PC-9 (cell line): ENCODE measurements at regions not wholly inside any gene's neighbourhood (a gene's known extent, or its start where the extent isn't known, plus 50 kb on each side); places are given as distances from the start of the nearest gene placed in this dataset.

Source experiments
- BruUV-seq: library from RNA; stranded (reverse); fragments of 400-500 nt; replicated peaks from 2 replicates; lab custom pipeline; 2021; lab: Mats Ljungman, UMichigan
- CTCF ChIA-PET: fragments of 300-600 bp; sonication (Branson Sonifier 250); formaldehyde crosslinking; loops from one replicate; lab custom pipeline; 2022; ENCODE audit warnings: antibody characterized with exemption; lab: Charles Lee
- POLR2A ChIA-PET: fragments of 300-600 bp; sonication (Branson Sonifier 250); formaldehyde crosslinking; loops from one replicate; lab custom pipeline; 2022; ENCODE audit warnings: antibody characterized with exemption; ENCODE audit not compliant: unreplicated experiment; lab: Charles Lee
- DNase-seq, 2 experiments: peaks; one replicate each; pipeline versions ENCODE4 v3.0.0 to v3.0.0-alpha.2; 2015 to 2022; ENCODE audit warnings: mixed read lengths in 1 of 2
- H2AFZ ChIP-seq: fragments of 200-600 bp; sonication (generic); 2 replicates; pipeline ENCODE4 v1.8.1; 2017; ENCODE audit warnings: antibody characterized with exemption
- H3F3A ChIP-seq: fragments of 200-600 bp; sonication (generic); 2 replicates; pipeline ENCODE4 v1.8.1; 2017; ENCODE audit warnings: antibody characterized with exemption, mild to moderate bottlenecking, low read depth; ENCODE audit not compliant: insufficient read depth
- H3K27ac ChIP-seq: fragments of 200-600 bp; sonication (generic); 2 replicates; pipeline ENCODE4 v1.6.1; 2016; ENCODE audit warnings: mixed run types
- H3K27me3 ChIP-seq: fragments of 200-600 bp; sonication (generic); 2 replicates; pipeline ENCODE4 v1.6.1; 2016; ENCODE audit warnings: low read depth, mixed run types; ENCODE audit not compliant: insufficient read depth
- H3K36me3 ChIP-seq: fragments of 200-600 bp; sonication (generic); 2 replicates; pipeline ENCODE4 v1.6.1; 2016; ENCODE audit warnings: low read depth, mixed run types
- H3K4me1 ChIP-seq: fragments of 200-600 bp; sonication (generic); replicated peaks from 2 replicates; pipeline ENCODE4 v1.6.1; 2016; ENCODE audit warnings: mixed run types; ENCODE audit not compliant: insufficient read depth
- H3K4me2 ChIP-seq: fragments of 200-600 bp; sonication (generic); 2 replicates; pipeline ENCODE4 v1.6.1; 2017; ENCODE audit warnings: mixed run types
- H3K4me3 ChIP-seq: fragments of 200-600 bp; sonication (generic); 2 replicates; pipeline ENCODE4 v1.6.1; 2016; ENCODE audit warnings: mixed run types
- H3K79me2 ChIP-seq: fragments of 200-600 bp; sonication (generic); 2 replicates; pipeline ENCODE4 v1.6.1; 2017; ENCODE audit warnings: low read depth, mixed run types
- H3K9me2 ChIP-seq: fragments of 200-600 bp; sonication (generic); 2 replicates; pipeline ENCODE4 v1.8.1; 2017; ENCODE audit warnings: mild to moderate bottlenecking; ENCODE audit not compliant: insufficient read depth
- H3K9me3 ChIP-seq: fragments of 200-600 bp; sonication (generic); 2 replicates; pipeline ENCODE4 v1.8.1; 2016; ENCODE audit warnings: low read depth; ENCODE audit not compliant: insufficient read depth
- H4K20me1 ChIP-seq: fragments of 200-600 bp; sonication (generic); 2 replicates; pipeline ENCODE4 v1.8.1; 2017; ENCODE audit not compliant: insufficient read depth
- CTCF ChIP-seq: fragments of 200-600 bp; sonication (generic); conservative IDR thresholded peaks from 2 replicates; pipeline ENCODE4 v1.6.1; 2017; ENCODE audit warnings: mixed run types, antibody characterized with exemption, mild to moderate bottlenecking, moderate library complexity
- EZH2 ChIP-seq: fragments of 200-600 bp; sonication (generic); IDR thresholded peaks from 2 replicates; pipeline ENCODE4 v1.8.0; 2017; ENCODE audit warnings: antibody characterized with exemption, low read depth
- intact Hi-C: fragments of 100-400 bp; cut with micrococcal nuclease; formaldehyde crosslinking; loops from one replicate; pipeline ENCODE4 v1.10.0; 2022; ENCODE audit not compliant: unreplicated experiment

DNA sequence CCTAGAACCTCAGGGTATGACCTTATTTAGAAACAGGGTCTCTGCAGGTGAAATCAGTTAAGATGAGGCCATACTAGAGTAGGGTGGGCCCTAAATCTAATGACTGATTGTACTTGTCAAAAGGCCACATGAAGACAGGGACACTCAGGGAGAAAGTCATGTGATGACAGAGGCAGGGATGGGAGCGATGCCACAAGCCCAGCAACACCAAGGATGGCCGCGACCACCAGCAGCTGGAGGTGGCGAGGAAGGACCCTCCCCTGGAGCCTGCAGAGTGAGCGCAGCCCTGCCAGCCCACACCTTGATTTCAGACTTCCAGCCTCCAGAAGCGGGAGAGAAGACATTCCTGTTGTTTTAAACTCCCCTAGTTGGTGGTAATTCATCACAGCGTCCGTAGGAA lies 199.9 kb downstream of the PHETA1 start:
- Histone ChIP-seq H3K79me2 (no peaks in the 10 kb centered on the region), H3K4me1 (no peaks in the 10 kb centered on the region), H3K9me2 (no peaks in the 10 kb centered on the region), H3F3A (no peaks in the 10 kb centered on the region), H3K36me3 (no peaks in the 10 kb centered on the region), H3K27me3 (peaks cover 99% of the 10 kb centered on the region), H3K27ac (no peak overlapping the region), H3K4me3 (no peak overlapping the region), H3K4me2 (no peak overlapping the region), H4K20me1 (no peaks in the 10 kb centered on the region), H2AFZ (no peak overlapping the region), H3K9me3 (no peaks in the 10 kb centered on the region)
- BruUV-seq = no TSS peak
- TF ChIP-seq CTCF (no peak), EZH2 (no peak)
- intact Hi-C loops = no loop called here
- ChIA-PET CTCF (no interaction called here), POLR2A (no interaction called here)
- DNase-seq = no peak

GRCh38 chr12:111168009-111168900 lies 200.6 kb downstream of the PHETA1 start:
- peaks cover 99% of the 10 kb centered on the region for H3K27me3 ChIP-seq

More at GRCh38 chr12:111168009-111168900, 200.6 kb downstream of the PHETA1 start:
- ChIA-PET POLR2A (no interaction called here), CTCF (no interaction called here)
- no peak for DNase-seq
- no peaks in the 10 kb centered on the region for H3K9me3 ChIP-seq
- H3K9me2 ChIP-seq = no peaks in the 10 kb centered on the region
- intact Hi-C loops = no loop called here
- no peak overlapping the region for H3K4me3 ChIP-seq
- H3F3A ChIP-seq = no peaks in the 10 kb centered on the region
- no peaks in the 10 kb centered on the region for H3K79me2 ChIP-seq
- H3K4me1 ChIP-seq = no peaks in the 10 kb centered on the region
- TF ChIP-seq EZH2 = no peak
- no peak for TF ChIP-seq CTCF
- no peak overlapping the region for H3K4me2 ChIP-seq
- BruUV-seq = no TSS peak
- H3K36me3 ChIP-seq = no peaks in the 10 kb centered on the region
- no peak overlapping the region for H2AFZ ChIP-seq
- no peak overlapping the region for H3K27ac ChIP-seq
- no peaks in the 10 kb centered on the region for H4K20me1 ChIP-seq
